GM19455 (cell line): ENCODE measurements at regions not wholly inside any gene's neighbourhood (a gene's known extent, or its start where the extent isn't known, plus 50 kb on each side); places are given as distances from the start of the nearest gene placed in this dataset.

Source experiments
- ATAC-seq: cut with Tn5 transposase; IDR thresholded peaks from one replicate; pipeline ENCODE4 v1.9.1; 2021; ENCODE audit not compliant: unreplicated experiment

DNA sequence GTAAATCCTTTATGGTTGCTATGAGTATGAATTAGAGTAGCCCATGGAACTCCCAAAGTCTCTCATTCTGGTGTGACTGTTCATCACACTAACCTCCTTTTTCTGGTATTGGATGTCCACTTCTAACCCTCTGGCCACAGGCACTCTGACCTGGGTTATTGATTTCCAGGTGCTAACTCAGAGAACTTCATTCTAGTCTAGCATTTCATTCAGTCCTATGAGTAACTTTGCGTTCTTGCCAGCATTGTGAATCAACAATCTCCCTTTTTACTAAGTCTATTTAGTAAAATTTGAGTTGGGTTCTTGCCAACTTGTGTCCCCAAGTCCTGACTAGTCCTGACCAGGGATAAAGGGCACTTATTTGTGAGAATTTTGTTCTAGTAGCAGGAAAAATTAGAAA lies 103.5 kb downstream of the SNX18 start:
- no peak for ATAC-seq

DNA sequence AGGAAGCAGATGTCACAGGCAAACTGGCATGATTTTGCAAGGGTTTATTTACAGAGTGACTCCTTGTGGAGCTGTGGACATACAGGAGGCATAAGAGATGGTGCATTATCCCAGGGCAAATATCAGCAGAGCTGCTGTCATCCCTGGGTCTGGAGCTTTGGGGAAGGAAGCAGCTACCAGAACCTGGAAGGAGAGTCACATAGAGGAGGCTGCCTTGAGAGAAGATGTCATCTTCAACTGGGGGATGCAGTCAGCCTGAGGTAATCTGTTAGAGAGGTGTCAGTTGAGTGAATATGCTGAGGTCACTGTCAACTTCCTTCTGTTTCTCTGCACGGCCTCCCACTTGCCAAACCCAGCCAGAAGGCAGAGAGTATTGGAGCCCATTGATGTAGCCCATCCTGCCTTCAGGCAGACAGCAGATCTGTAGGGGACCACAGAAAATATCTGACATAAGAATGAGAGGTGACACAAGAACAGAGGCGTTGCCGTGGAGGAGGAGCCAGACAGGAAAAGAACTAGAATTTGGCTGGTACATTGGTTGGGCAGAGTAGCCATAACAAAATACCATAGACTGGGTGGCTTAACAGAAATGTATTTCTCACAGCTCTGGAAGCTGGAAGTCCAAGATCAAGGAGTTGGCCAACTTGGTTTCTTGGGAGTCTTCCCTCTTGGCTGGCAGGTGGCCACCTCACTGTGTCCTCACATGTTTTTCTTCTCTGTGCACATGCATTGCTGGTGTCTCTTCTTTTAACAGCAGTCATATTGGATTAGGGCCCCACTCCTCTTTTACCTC lies 102.8 kb downstream of the SNX18 start:
- ATAC-seq = no peak

DNA sequence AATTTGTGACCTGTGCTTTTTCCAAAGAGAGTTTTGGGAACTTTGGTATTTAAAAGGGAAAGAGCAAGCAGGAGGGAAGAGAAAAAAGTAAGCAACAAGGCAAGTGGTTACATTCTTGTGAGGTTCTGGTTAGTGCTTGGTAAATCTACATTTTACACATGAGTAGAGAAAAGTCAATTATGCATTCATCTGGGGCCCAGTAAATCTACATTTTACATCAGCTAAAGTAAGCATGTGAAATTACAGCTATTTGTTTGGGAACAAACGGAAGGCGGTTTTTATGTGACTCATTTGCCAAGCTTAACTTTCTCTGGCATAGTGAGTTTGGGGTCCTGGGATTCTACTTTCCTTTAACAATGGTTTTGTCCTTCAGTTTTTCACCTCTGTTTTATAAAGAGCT lies 102.2 kb downstream of the SNX18 start:
- ATAC-seq = no peak

DNA sequence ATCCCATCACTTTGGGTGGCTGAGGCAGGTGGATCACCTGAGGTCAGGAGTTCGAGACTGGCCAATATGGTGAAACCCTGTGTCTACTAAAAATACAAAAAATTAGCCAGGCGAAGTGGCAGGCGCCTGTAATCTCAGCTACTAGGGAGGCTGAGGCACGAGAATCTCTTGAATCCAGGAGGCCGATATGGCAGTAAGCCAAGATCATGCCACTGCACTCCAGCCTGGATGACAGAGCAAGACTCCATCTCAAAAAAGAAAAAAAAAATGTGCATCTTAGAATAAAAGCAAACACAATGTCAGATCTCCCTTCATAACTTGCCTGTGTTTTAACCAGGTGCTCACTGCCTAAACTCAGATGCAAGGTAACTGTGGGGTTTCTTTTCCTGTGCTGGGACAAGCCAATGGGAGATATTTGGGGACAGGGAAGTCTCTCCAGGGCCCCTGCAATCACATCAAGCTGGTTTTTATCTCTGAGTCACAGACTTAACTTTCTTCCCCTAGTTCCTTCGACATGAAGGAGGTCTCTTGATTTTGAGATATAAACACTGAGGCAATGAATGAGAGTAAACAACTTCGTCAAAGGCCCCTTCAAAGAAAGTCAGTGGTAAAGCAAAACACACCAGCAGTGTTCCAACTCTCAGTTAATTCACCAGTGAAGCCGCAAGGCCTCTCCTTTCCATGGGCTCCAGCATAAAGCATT lies 99.1 kb downstream of the SNX18 start:
- ATAC-seq = no peak

DNA sequence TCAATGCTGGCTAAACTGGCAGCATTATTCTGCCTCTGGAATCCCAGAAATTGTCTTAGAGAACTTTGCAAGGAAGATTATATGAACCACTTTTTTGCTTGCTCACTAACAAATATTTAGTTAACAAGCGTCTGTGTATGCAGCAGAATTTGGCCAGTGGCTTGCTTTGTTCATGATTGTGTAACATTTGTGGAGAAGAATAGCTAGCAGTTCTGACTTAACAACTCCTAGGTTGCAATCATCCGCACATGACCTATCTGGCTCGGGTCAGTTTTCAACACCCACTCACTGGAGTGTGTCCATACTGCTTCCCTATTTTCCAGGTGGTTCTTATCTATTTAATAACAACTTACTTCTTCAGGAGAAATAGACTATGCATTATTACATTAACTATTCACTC lies 98.5 kb downstream of the SNX18 start:
- no peak for ATAC-seq

DNA sequence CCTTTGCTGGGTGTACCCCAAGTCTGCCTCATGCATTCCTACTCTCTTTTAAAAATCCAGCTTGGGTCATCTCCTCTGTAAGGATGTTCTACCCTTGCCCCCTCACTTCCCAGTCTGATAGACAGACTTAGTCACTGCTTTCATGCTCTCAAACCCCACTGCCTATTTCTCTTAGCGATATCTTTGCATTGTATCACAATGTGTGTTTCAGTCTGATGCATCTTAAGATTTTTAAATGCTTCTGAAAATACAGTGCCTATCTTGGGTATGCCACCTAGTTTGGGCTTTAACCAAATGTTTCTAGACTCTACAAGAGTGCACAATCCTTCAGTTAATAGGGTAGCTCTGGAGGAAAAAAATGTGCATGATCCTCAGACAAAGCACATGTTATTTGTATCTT lies 97.8 kb downstream of the SNX18 start:
- no peak for ATAC-seq

DNA sequence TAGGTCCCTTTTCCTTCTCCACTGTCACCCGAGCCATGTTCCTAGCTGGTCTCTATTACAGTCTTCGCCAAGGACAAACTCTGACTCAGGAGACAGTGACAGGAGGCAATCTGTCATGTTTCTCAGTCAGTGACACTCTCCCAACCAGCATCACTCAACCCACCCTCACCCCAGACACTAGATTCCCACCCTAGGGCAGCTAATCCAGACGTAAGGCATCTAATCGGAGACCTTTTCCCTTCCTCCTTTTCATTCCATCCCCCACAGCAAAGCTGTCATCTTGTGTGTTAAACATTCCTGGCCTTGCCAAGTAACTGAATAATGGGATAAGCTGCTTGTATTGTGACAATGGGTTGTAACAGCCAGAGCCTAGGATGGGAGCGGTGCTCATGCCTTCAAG lies 95.2 kb downstream of the SNX18 start:
- no peak for ATAC-seq

DNA sequence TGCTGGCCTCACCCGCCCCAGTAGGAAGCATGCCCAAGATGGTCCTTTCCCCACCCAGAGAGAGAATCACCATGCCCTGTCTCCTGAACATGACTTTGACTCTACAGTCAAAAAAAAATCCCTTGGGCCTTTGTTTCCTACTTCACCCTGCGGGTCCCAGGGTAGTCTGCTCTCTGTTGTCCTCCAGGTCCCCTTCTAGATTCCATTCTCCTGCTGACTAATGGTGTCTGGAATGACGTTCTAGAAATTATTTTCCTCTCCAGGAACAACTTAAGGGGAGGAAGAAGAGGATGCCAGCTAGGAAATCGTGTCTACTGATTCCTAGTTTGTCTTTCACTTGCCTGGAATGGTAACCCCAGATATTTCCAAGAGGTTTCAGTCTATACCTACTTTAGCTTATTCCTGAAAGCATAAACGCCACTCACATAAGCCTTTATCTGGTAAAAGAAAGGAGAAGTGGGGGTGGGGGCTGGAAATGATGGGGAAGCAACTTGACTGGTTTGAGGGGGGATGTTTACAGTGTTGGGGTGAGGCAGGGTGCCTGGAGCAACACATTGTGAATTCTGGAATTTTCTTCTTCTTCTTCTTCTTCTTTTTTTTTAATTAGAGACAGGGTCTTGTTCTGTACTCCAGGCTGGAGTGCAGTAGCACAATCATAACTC lies 93.9 kb downstream of the SNX18 start:
- ATAC-seq = no peak

- peak; percentile 96 for ATAC-seq
These were observed 92.8 kb downstream of the SNX18 start for GRCh38 chr5:54610197-54610944.

- no peak for ATAC-seq
These were observed 91.0 kb downstream of the SNX18 start for GRCh38 chr5:54608423-54609085.

DNA sequence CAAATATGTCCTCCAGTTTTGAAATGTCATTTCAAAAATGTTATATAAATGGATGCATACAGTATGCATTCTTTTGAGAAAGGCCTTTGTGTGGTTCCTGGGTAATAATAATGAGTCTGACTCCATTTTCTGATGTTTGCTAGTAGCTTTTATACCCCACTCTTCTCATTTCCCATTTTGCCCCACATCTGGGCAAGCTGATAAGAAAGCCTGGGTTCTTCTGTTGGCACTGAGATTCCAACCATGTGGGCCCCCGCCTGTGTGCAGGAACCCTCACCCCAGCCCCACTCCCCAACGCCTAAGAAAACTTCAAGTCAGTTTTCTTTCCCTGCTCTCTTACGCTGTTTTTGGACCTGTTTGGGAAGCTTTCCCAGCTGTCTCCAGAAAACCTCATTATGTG lies 89.4 kb downstream of the SNX18 start:
- ATAC-seq = no peak

GRCh38 chr5:54603372-54603771 lies 85.8 kb downstream of the SNX18 start:
- ATAC-seq = no peak

GRCh38 chr5:54602475-54602874 lies 84.9 kb downstream of the SNX18 start:
- ATAC-seq = no peak

- ATAC-seq = no peak
These were observed 84.1 kb downstream of the SNX18 start for GRCh38 chr5:54601411-54602230.
